ENCODE measurements at regions not wholly inside any gene's neighbourhood (a gene's known extent, or its start where the extent isn't known, plus 50 kb on each side); places are given as distances from the start of the nearest gene placed in this dataset.

- TF ChIP-seq CTCF (conservative IDR thresholded peaks at IDR 0.05; ENCODE audit: low read depth, low read length) (no peak), EZH2phosphoT487 (IDR thresholded peaks at IDR 0.05; ENCODE audit: borderline replicate concordance, low read length) (no peak)
Observed at GRCh38 chr13:78145276-78145675, 226.6 kb upstream of the EDNRB start.
